ENCODE measurements at regions not wholly inside any gene's neighbourhood (a gene's known extent, or its start where the extent isn't known, plus 50 kb on each side); places are given as distances from the start of the nearest gene placed in this dataset.

DNA sequence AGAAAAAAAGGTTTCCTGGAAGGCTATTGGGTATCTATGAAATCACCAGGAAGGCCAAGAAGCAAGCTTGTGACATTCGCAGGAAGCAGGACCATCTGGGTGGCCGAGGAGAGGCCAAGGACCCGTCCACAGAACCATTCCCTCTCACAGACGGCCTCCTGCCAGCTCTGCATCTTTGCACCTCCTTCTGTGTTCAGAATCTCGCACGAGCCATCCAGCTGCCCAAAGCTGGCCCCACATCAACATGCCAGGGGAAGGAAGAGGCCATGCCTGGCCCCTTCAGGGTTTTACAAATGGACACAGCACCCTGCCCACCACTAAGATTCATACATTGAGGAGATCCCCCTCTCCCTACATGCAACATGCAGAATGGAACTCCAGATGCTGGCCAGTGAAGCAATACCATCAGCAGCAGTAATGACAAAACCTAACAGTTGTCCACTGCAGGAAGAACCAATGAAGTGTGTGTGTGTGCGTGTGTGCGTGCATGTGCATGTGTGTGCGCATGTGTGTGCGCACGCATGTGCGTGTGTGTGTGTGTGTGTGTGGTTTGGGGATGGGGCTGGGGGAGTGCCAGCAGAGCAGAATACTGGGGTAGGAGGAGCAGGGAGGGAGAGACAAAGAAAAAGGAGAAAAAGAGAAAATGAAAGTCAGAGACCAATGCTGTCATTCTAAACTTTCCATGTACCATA lies 184.2 kb upstream of the FOXQ1 start:
- H3K4me1 Mint-ChIP-seq (ENCODE audit: low read depth): no peaks in the 10 kb centered on the region
- ATAC-seq (replicated peaks in 1 of 2) (no peak), DNase-seq (no peak)
- H3K27me3 Mint-ChIP-seq (ENCODE audit: low read depth): peaks cover 7% of the 10 kb centered on the region
- no peaks in the 10 kb centered on the region for H3K36me3 Mint-ChIP-seq (ENCODE audit: insufficient read depth in 2 of 2)
- H3K4me3 Mint-ChIP-seq: no peak overlapping the region
- no peak overlapping the region for H3K27ac Mint-ChIP-seq
- no peaks in the 10 kb centered on the region for H3K9me3 Mint-ChIP-seq

DNA sequence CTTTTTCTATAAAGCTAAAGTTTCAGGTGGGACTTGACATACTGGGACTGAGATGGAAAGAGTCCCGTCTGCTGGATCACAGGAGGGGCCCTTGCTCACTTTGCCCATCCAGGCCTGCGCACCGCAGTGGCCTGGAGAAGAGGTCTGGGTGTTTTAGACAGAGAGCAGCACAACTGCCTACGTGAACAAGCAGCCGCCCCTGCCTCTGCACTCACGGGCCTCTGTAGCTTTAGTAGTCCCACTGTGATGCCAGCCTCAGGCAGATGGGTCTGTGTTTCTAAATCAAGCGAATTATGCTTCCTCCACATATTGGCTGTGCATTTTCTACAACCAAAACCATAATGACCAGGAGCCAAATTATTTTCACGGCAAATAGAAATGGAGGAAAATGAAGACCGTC lies 184.8 kb upstream of the FOXQ1 start:
- Mint-ChIP-seq H3K36me3 (ENCODE audit: insufficient read depth in 2 of 2) (no peaks in the 10 kb centered on the region), H3K27ac (no peak overlapping the region), H3K27me3 (ENCODE audit: low read depth) (peaks cover 7% of the 10 kb centered on the region), H3K4me3 (no peak overlapping the region), H3K9me3 (no peaks in the 10 kb centered on the region), H3K4me1 (ENCODE audit: low read depth) (no peaks in the 10 kb centered on the region)
- ATAC-seq (replicated peaks in 1 of 2) (no peak), DNase-seq (no peak)

DNA sequence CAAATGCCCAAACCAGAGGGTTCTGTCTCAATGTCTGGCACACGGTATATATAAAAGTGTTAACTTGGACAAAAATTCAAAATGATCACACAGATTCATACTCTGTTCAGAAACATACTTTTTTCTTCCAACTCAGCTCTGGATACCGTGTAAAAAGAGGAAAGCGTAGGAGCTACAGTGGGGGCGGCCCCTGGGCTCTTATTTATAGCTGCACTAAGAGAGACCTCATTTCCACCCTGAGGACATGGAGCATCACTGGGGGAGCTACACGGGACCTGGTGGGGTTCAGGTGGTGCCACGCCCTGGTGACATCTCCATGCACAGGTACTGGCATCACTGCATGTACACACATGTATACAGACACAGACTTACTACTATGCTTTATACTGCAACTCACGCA lies 185.9 kb upstream of the FOXQ1 start:
- H3K9me3 Mint-ChIP-seq: no peaks in the 10 kb centered on the region
- H3K36me3 Mint-ChIP-seq (ENCODE audit: insufficient read depth in 2 of 2): no peaks in the 10 kb centered on the region
- no peaks in the 10 kb centered on the region for H3K4me1 Mint-ChIP-seq (ENCODE audit: low read depth)
- DNase-seq (no peak), ATAC-seq (replicated peaks in 1 of 2) (no peak)
- H3K27me3 Mint-ChIP-seq (ENCODE audit: low read depth): no peaks in the 10 kb centered on the region
- H3K27ac Mint-ChIP-seq: no peak overlapping the region
- H3K4me3 Mint-ChIP-seq: no peak overlapping the region

DNA sequence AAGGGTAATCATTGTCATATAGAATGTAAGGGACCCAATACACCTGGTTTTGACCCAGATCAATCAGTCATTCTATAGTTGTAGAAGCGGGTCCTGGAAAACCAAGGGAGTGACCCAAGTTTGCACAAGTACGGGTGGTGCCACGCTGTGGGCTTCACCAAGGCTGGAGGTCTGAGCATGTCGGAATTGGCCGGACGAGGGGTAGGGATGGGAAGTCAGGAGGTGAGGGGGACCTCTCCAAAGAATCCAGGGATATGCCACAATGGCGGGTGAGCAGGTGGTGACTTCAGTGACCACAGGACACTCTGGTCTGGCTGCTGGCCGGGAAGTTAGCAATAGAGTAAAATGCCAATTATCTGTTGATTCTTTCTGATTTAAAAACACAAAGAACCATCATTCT lies 186.6 kb upstream of the FOXQ1 start:
- no peaks in the 10 kb centered on the region for H3K36me3 Mint-ChIP-seq (ENCODE audit: insufficient read depth in 2 of 2)
- no peaks in the 10 kb centered on the region for H3K9me3 Mint-ChIP-seq
- no peak overlapping the region for H3K4me3 Mint-ChIP-seq
- no peaks in the 10 kb centered on the region for H3K27me3 Mint-ChIP-seq (ENCODE audit: low read depth)
- H3K27ac Mint-ChIP-seq: no peak overlapping the region
- H3K4me1 Mint-ChIP-seq (ENCODE audit: low read depth): no peaks in the 10 kb centered on the region
- DNase-seq (no peak), ATAC-seq (replicated peaks in 1 of 2) (no peak)

DNA sequence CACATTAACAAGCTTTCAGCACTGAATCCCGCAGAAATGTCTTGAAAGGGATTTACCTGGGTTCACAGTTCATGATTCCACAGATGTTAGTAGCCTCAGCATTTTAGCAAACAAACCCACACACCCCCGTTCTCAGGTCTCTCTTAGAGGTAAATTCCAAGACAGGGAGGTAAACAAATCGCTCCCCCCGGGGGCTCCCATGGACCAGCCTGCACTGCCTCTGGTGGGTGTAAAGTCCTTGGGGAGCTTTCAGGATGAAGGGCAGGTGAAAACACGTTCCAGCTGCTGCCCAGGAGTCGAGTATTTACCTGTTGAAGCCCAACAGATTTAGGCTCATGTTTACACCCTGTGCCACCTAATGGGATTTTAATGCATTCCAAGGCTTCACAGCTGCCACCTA lies 187.0 kb upstream of the FOXQ1 start:
- no peak for ATAC-seq (replicated peaks in 1 of 2)

DNA sequence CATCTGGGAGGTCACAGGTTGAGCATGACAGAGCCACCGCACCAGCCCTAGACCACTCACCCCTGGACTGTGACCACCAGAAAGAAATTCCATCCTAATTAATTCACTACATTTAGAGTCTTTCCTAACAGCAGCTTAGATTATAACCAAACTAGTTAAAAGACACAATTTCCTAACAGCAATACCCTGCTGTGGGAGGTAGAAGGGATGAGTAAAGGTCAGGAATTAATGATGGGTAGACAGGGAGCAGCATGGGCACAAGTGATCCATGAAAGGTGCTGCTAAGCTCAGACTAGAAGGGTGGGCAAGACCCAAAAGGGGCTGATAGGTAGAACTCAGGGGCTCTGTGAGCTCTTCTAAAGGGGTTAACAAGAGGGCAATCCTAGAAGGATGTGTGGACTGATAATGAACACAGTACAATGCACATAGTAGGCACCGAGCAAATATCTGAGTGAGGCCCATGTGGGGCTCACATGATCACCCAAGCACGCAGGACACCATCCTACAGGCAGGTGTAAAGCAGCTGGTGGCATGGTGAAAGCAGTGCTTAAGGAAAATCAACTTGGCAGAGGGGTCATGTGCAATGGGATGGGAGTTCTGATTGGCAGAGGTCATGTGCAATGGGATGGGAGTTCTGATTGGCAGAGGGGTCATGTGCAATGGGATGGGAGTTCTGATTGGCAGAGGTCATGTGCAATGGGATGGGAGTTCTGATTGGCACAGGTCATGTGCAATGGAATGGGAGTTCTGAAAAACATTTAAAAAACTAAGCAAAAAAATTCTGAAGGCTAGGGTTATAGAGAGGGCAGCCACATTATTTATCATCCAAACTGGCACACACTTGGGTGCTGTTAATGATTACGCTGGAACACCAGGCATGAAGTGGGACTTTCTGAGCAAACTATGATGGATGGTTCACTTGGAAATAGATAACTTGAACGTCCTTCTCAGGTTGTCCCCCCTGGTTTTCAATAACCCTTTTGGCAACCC lies 188.2 kb upstream of the FOXQ1 start:
- Mint-ChIP-seq H3K36me3 (ENCODE audit: insufficient read depth in 2 of 2) (no peaks in the 10 kb centered on the region), H3K27me3 (ENCODE audit: low read depth) (peaks cover 7% of the 10 kb centered on the region), H3K9me3 (no peaks in the 10 kb centered on the region), H3K4me1 (ENCODE audit: low read depth) (no peaks in the 10 kb centered on the region), H3K4me3 (no peak overlapping the region), H3K27ac (no peak overlapping the region)
- ATAC-seq (replicated peaks in 1 of 2) (no peak), DNase-seq (no peak)

More for the DNA sequence above, 187.0 kb upstream of the FOXQ1 start:
- peaks cover 2% of the 10 kb centered on the region for H3K27me3 Mint-ChIP-seq (ENCODE audit: low read depth)
- DNase-seq: no peak
- no peak overlapping the region for H3K27ac Mint-ChIP-seq
- no peak overlapping the region for H3K4me3 Mint-ChIP-seq
- H3K4me1 Mint-ChIP-seq (ENCODE audit: low read depth): no peaks in the 10 kb centered on the region
- no peaks in the 10 kb centered on the region for H3K9me3 Mint-ChIP-seq
- no peaks in the 10 kb centered on the region for H3K36me3 Mint-ChIP-seq (ENCODE audit: insufficient read depth in 2 of 2)

DNA sequence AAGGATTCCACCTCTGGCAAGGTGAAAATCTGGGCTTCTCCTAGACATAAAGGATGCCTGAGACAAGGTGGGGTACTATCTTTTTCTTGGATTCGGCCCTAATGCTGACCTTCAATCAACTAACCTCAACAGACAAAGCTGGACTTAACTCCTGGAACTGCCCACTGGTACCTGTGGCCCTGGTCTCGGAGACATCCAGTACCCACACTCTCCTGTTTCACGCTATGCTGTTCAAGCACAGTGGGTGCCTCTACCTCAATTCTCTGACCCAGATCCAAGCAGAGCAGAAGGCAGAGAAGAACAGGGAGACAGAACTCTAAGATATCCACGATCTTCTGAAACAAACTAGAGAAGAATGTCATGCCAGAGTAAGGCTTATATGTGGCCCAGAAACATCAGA lies 189.8 kb upstream of the FOXQ1 start:
- ATAC-seq (replicated peaks in 1 of 2) (no peak), DNase-seq (no peak)
- no peaks in the 10 kb centered on the region for H3K36me3 Mint-ChIP-seq (ENCODE audit: insufficient read depth in 2 of 2)
- H3K4me3 Mint-ChIP-seq: no peak overlapping the region
- H3K27ac Mint-ChIP-seq: no peak overlapping the region
- no peaks in the 10 kb centered on the region for H3K4me1 Mint-ChIP-seq (ENCODE audit: low read depth)
- peaks cover 7% of the 10 kb centered on the region for H3K27me3 Mint-ChIP-seq (ENCODE audit: low read depth)
- no peaks in the 10 kb centered on the region for H3K9me3 Mint-ChIP-seq

DNA sequence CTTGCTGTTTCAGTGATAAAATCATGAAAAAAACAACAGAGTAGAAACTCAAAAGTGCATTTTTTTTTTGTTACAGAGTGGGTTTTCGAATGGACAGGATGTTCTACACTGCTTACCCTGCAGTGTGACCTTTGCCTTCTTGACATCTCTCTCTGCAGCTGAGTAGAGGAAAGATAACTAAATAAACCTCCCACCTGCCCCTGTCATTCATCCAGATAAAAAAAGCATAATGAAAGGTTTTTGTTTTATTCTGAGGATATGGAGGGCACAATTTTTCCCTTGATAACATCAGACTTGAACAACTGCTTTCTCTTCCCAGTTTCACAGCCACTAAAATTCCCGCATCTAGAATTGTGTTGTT lies 193.6 kb upstream of the FOXQ1 start:
- peaks cover 7% of the 10 kb centered on the region for H3K27me3 Mint-ChIP-seq (ENCODE audit: low read depth)
- no peaks in the 10 kb centered on the region for H3K36me3 Mint-ChIP-seq (ENCODE audit: insufficient read depth in 2 of 2)
- no peak overlapping the region for H3K4me3 Mint-ChIP-seq
- no peaks in the 10 kb centered on the region for H3K4me1 Mint-ChIP-seq (ENCODE audit: low read depth)
- no peak for ATAC-seq (replicated peaks in 1 of 2)
- no peak overlapping the region for H3K27ac Mint-ChIP-seq
- H3K9me3 Mint-ChIP-seq: no peaks in the 10 kb centered on the region
- DNase-seq: no peak

DNA sequence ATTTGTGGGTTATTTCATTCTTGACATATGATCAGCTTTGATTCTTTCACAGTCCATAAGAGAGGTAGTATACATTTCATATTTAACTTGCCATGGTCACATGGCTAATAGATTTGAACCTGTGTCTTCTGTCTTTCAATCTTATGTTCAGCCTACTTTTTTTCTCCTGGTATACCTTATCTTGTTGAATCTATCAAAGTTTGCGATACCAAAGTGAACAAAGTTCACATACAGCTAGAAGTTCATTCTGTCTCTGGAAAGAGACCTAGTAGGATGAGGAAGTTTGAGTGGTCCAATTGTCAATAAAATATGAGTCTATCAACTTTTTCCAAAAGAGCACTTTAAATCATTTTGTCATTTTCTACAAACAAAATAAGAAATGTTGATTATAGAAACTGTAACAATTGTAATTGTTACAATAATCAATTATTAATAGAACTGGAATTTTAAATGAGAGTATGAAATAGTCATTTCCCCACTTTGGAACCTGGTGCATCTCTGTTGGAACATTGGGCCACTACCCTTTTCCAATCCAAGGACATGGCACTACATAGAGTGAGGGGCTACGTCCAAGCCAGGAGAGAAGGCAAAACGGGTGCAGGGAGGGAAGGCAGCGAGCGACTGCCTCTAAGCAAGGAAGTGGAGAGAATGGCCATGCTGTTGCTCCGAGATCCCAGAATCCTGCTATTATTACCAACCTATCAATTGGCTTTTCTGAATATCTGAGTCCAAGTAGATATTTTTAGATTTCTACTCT lies 194.2 kb upstream of the FOXQ1 start:
- Mint-ChIP-seq H3K4me3 (no peak overlapping the region), H3K9me3 (no peaks in the 10 kb centered on the region), H3K4me1 (ENCODE audit: low read depth) (no peaks in the 10 kb centered on the region), H3K27me3 (ENCODE audit: low read depth) (peaks cover 7% of the 10 kb centered on the region), H3K36me3 (ENCODE audit: insufficient read depth in 2 of 2) (no peaks in the 10 kb centered on the region), H3K27ac (no peak overlapping the region)
- no peak for DNase-seq
- ATAC-seq (replicated peaks in 1 of 2): no peak

DNA sequence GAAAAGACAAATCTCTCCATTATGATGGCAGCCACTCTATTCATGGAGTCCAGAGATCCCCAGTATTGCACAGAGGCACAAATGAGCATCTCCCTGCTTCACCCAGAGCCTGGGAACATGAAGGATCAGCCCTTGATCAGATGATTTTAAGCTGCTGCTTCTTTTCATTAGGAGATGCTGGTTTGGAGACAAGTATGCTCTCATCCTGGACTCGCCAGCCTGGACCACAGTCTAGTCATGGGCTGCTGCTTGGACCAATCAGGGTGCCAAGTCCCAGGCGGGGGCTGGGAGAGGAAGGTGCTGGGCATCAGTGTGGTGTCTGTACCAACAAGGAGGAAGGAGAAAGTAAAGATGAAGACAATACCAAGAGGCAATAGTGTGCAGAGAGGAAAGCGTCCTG lies 195.7 kb upstream of the FOXQ1 start:
- no peaks in the 10 kb centered on the region for H3K36me3 Mint-ChIP-seq (ENCODE audit: insufficient read depth in 2 of 2)
- ATAC-seq (replicated peaks in 1 of 2): no peak
- no peak overlapping the region for H3K27ac Mint-ChIP-seq
- H3K9me3 Mint-ChIP-seq: no peaks in the 10 kb centered on the region
- H3K27me3 Mint-ChIP-seq (ENCODE audit: low read depth): peaks cover 7% of the 10 kb centered on the region
- no peak overlapping the region for H3K4me3 Mint-ChIP-seq
- DNase-seq: no peak
- H3K4me1 Mint-ChIP-seq (ENCODE audit: low read depth): no peaks in the 10 kb centered on the region

DNA sequence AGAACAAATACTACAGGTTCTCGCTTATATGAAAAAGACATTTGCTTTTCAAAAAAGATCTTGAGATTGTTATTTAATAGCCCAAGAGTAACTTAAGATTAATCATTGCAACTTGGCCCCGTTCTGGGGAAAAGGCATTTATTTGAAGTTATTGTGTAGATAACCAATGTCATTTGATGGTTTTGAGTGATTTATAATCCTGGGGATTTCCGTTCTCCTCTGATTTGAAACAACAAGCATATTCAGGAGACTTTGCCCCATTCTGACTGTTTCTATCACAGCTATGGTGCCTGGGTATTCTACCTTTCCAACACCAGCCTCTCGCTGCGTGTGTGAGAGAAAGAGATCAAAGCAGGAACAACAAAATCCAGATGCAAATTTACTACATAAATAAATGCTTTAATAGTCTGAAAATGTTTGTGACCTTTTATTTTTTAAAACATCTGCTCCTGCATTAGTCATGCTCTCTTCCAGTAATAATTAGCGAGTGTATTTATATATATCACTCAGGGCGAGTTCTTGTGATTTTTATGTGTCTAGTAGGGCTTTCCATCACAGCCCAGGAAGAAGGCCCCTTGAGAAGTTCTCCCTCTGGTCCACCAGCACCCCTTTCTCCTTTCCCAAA lies 197.9 kb upstream of the FOXQ1 start:
- Mint-ChIP-seq H3K4me3 (no peak overlapping the region), H3K27me3 (ENCODE audit: low read depth) (no peaks in the 10 kb centered on the region), H3K9me3 (no peaks in the 10 kb centered on the region), H3K27ac (no peak overlapping the region), H3K36me3 (ENCODE audit: insufficient read depth in 2 of 2) (no peaks in the 10 kb centered on the region), H3K4me1 (ENCODE audit: low read depth) (no peaks in the 10 kb centered on the region)
- DNase-seq (no peak), ATAC-seq (replicated peaks in 1 of 2) (no peak)

DNA sequence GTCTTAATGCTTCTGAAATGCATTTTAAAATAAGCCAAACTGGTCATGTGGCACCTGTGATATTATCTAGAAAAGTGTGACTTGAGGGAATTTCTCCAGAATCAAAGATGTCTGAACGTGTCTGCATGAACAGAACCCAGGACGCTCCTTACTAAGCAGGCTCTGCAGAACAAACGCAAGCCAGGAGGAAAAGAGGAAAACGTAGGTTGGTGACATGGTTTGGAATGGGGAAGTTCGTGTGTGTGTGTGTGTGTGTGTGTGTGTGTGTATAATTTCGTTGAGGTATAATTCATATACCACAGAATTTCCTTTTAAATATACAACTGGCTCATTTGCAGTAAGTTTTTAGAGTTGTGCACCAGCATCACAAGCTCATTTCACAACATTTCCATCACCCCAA lies 200.5 kb upstream of the FOXQ1 start:
- Mint-ChIP-seq H3K4me3 (no peak overlapping the region), H3K27ac (no peak overlapping the region), H3K9me3 (no peaks in the 10 kb centered on the region), H3K27me3 (ENCODE audit: low read depth) (no peaks in the 10 kb centered on the region), H3K36me3 (ENCODE audit: insufficient read depth in 2 of 2) (no peaks in the 10 kb centered on the region), H3K4me1 (ENCODE audit: low read depth) (no peaks in the 10 kb centered on the region)
- ATAC-seq (replicated peaks in 1 of 2) (no peak), DNase-seq (no peak)

DNA sequence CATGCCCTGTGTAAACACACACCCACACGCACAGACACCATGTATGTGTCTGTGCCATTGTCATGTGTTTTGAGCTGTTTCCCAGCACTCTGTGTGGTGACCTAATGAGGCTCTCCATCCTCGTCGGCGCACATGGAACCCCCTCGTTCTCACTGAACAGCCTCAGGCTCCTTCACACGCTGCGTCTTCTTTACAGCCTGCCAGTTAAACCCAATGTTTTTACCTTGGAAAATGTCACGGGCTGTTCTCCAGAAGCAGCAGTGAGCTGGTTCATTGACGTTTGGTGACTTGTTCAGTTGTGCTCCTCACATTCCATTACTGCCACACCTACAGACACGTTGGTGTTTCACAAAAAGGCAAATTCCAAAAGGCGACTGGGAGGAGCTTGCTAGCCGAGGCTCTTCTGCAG lies 201.0 kb upstream of the FOXQ1 start:
- ATAC-seq (replicated peaks in 1 of 2) (no peak), DNase-seq (no peak)
- H3K9me3 Mint-ChIP-seq: no peaks in the 10 kb centered on the region
- no peaks in the 10 kb centered on the region for H3K4me1 Mint-ChIP-seq (ENCODE audit: low read depth)
- peaks cover under 1% of the 10 kb centered on the region for H3K27me3 Mint-ChIP-seq (ENCODE audit: low read depth)
- no peak overlapping the region for H3K4me3 Mint-ChIP-seq
- no peak overlapping the region for H3K27ac Mint-ChIP-seq
- no peaks in the 10 kb centered on the region for H3K36me3 Mint-ChIP-seq (ENCODE audit: insufficient read depth in 2 of 2)
